ENCODE measurements at regions not wholly inside any gene's neighbourhood (a gene's known extent, or its start where the extent isn't known, plus 50 kb on each side); places are given as distances from the start of the nearest gene placed in this dataset.

- Histone ChIP-seq H3K9me3 (ENCODE audit: low read depth) (no peaks in the 10 kb centered on the region), H3K27ac (no peak overlapping the region), H4K20me1 (ENCODE audit: insufficient read depth) (no peaks in the 10 kb centered on the region), H3K36me3 (ENCODE audit: low read depth) (no peaks in the 10 kb centered on the region), H3K79me2 (ENCODE audit: insufficient read depth) (no peaks in the 10 kb centered on the region), H3K4me3 (no peak overlapping the region), H3K9me2 (ENCODE audit: insufficient read depth) (no peaks in the 10 kb centered on the region), H2AFZ (no peak overlapping the region), H3K9ac (no peak overlapping the region), H3K27me3 (replicated peaks; ENCODE audit: insufficient read depth) (no peaks in the 10 kb centered on the region), H3K4me2 (ENCODE audit: unreplicated experiment) (no peak overlapping the region), H3F3A (ENCODE audit: insufficient read depth) (peaks cover 14% of the 10 kb centered on the region), H3K4me1 (ENCODE audit: insufficient read depth) (peaks cover 16% of the 10 kb centered on the region; the same call in 1 of the 2 replicates)
- peak; percentile 76 for DNase-seq
- 24 to 26% methylated on average over 1 of the region's 1 CpG for WGBS, 2 experiments (ENCODE audit: low coverage in 1 of 2, low lambda C conversion rate in 2 of 2, missing lambda C conversion rate in 2 of 2)
- TF ChIP-seq EZH2 (IDR thresholded peaks at IDR 0.05; ENCODE audit: insufficient read depth, poor library complexity, severe bottlenecking) (no peak), EZH2phosphoT487 (IDR thresholded peaks at IDR 0.05; ENCODE audit: insufficient read depth, low read depth) (no peak)
- in situ Hi-C loops (cut with MboI): no loop called here
Measured at GRCh38 chr5:89213573-89213972, 330.6 kb upstream of the MEF2C start.

GRCh38 chr5:89211836-89212235 is 328.9 kb upstream of the MEF2C start:
- H4K20me1 ChIP-seq (ENCODE audit: insufficient read depth): no peaks in the 10 kb centered on the region
- in situ Hi-C loops (cut with MboI): no loop called here
- peak; percentile 89 for DNase-seq
- H3K36me3 ChIP-seq (ENCODE audit: low read depth): no peaks in the 10 kb centered on the region
- peaks cover 14% of the 10 kb centered on the region for H3F3A ChIP-seq (ENCODE audit: insufficient read depth)
- H3K4me2 ChIP-seq (ENCODE audit: unreplicated experiment): peak overlapping the region; percentile 72
- H3K9me2 ChIP-seq (ENCODE audit: insufficient read depth): no peaks in the 10 kb centered on the region
- TF ChIP-seq EZH2phosphoT487 (IDR thresholded peaks at IDR 0.05; ENCODE audit: insufficient read depth, low read depth) (0 out of 2 replicates have a peak, but pooled peaks have one; percentile 29), EZH2 (IDR thresholded peaks at IDR 0.05; ENCODE audit: insufficient read depth, poor library complexity, severe bottlenecking) (no peak)
- no peak overlapping the region for H3K27ac ChIP-seq
- H3K4me1 ChIP-seq (ENCODE audit: insufficient read depth): peaks cover 16% of the 10 kb centered on the region; the same call in 1 of the 2 replicates
- 0 out of 2 replicates have a peak overlapping the region, but pooled peaks have one; percentile 17 for H2AFZ ChIP-seq
- WGBS, 2 experiments (ENCODE audit: low coverage in 1 of 2, low lambda C conversion rate in 2 of 2, missing lambda C conversion rate in 2 of 2): 0% methylated on average over 2 of the region's 2 CpGs
- H3K79me2 ChIP-seq (ENCODE audit: insufficient read depth): no peaks in the 10 kb centered on the region
- H3K9ac ChIP-seq: no peak overlapping the region
- H3K4me3 ChIP-seq: no peak overlapping the region
- H3K9me3 ChIP-seq (ENCODE audit: low read depth): no peaks in the 10 kb centered on the region
- no peaks in the 10 kb centered on the region for H3K27me3 ChIP-seq (replicated peaks; ENCODE audit: insufficient read depth)

GRCh38 chr5:89208811-89209210 is 325.8 kb upstream of the MEF2C start:
- H3K4me2 ChIP-seq (ENCODE audit: unreplicated experiment): no peak overlapping the region
- peaks cover 15% of the 10 kb centered on the region; the same call in 1 of the 2 replicates for H3K4me1 ChIP-seq (ENCODE audit: insufficient read depth)
- 73 to 85% methylated on average over 2 of the region's 2 CpGs for WGBS, 2 experiments (ENCODE audit: low coverage in 1 of 2, low lambda C conversion rate in 2 of 2, missing lambda C conversion rate in 2 of 2)
- H3K27me3 ChIP-seq (replicated peaks; ENCODE audit: insufficient read depth): no peaks in the 10 kb centered on the region
- DNase-seq: no peak
- H3F3A ChIP-seq (ENCODE audit: insufficient read depth): peaks cover 14% of the 10 kb centered on the region
- in situ Hi-C loops (cut with MboI): no loop called here
- H3K9me3 ChIP-seq (ENCODE audit: low read depth): no peaks in the 10 kb centered on the region
- H2AFZ ChIP-seq: no peak overlapping the region
- no peak overlapping the region for H3K27ac ChIP-seq
- H3K9ac ChIP-seq: no peak overlapping the region
- H4K20me1 ChIP-seq (ENCODE audit: insufficient read depth): no peaks in the 10 kb centered on the region
- no peaks in the 10 kb centered on the region for H3K36me3 ChIP-seq (ENCODE audit: low read depth)
- TF ChIP-seq EZH2phosphoT487 (IDR thresholded peaks at IDR 0.05; ENCODE audit: insufficient read depth, low read depth) (no peak), EZH2 (IDR thresholded peaks at IDR 0.05; ENCODE audit: insufficient read depth, poor library complexity, severe bottlenecking) (no peak)
- no peaks in the 10 kb centered on the region for H3K9me2 ChIP-seq (ENCODE audit: insufficient read depth)
- H3K79me2 ChIP-seq (ENCODE audit: insufficient read depth): no peaks in the 10 kb centered on the region
- H3K4me3 ChIP-seq: no peak overlapping the region

GRCh38 chr5:89208392-89208791 is 325.4 kb upstream of the MEF2C start:
- Histone ChIP-seq H3K9me2 (ENCODE audit: insufficient read depth) (no peaks in the 10 kb centered on the region), H3K79me2 (ENCODE audit: insufficient read depth) (no peaks in the 10 kb centered on the region), H3K9me3 (ENCODE audit: low read depth) (no peaks in the 10 kb centered on the region), H3K27ac (no peak overlapping the region), H3K4me1 (ENCODE audit: insufficient read depth) (peaks cover 12% of the 10 kb centered on the region; the same call in 1 of the 2 replicates), H3K4me2 (ENCODE audit: unreplicated experiment) (no peak overlapping the region), H3K36me3 (ENCODE audit: low read depth) (no peaks in the 10 kb centered on the region), H3K4me3 (no peak overlapping the region), H3F3A (ENCODE audit: insufficient read depth) (peaks cover 14% of the 10 kb centered on the region), H4K20me1 (ENCODE audit: insufficient read depth) (no peaks in the 10 kb centered on the region), H3K27me3 (replicated peaks; ENCODE audit: insufficient read depth) (no peaks in the 10 kb centered on the region), H3K9ac (no peak overlapping the region), H2AFZ (no peak overlapping the region)
- no peak for DNase-seq
- TF ChIP-seq EZH2 (IDR thresholded peaks at IDR 0.05; ENCODE audit: insufficient read depth, poor library complexity, severe bottlenecking) (no peak), EZH2phosphoT487 (IDR thresholded peaks at IDR 0.05; ENCODE audit: insufficient read depth, low read depth) (no peak)
- in situ Hi-C loops (cut with MboI): no loop called here

- TF ChIP-seq EZH2 (IDR thresholded peaks at IDR 0.05; ENCODE audit: insufficient read depth, poor library complexity, severe bottlenecking) (no peak), EZH2phosphoT487 (IDR thresholded peaks at IDR 0.05; ENCODE audit: insufficient read depth, low read depth) (no peak)
- Histone ChIP-seq H3K36me3 (ENCODE audit: low read depth) (no peaks in the 10 kb centered on the region), H3K4me2 (ENCODE audit: unreplicated experiment) (no peak overlapping the region), H2AFZ (no peak overlapping the region), H3K9me3 (ENCODE audit: low read depth) (no peaks in the 10 kb centered on the region), H3K9ac (no peak overlapping the region), H3K79me2 (ENCODE audit: insufficient read depth) (no peaks in the 10 kb centered on the region), H3K9me2 (ENCODE audit: insufficient read depth) (no peaks in the 10 kb centered on the region), H3K27ac (no peak overlapping the region), H4K20me1 (ENCODE audit: insufficient read depth) (no peaks in the 10 kb centered on the region), H3K4me3 (no peak overlapping the region), H3K4me1 (ENCODE audit: insufficient read depth) (no peaks in the 10 kb centered on the region), H3F3A (ENCODE audit: insufficient read depth) (no peaks in the 10 kb centered on the region), H3K27me3 (replicated peaks; ENCODE audit: insufficient read depth) (no peaks in the 10 kb centered on the region)
- in situ Hi-C loops (cut with MboI): no loop called here
- no peak for DNase-seq
Measured at GRCh38 chr5:89204756-89205155, 321.8 kb upstream of the MEF2C start.
